ENCODE measurements at regions not wholly inside any gene's neighbourhood (a gene's known extent, or its start where the extent isn't known, plus 50 kb on each side); places are given as distances from the start of the nearest gene placed in this dataset.

DNA sequence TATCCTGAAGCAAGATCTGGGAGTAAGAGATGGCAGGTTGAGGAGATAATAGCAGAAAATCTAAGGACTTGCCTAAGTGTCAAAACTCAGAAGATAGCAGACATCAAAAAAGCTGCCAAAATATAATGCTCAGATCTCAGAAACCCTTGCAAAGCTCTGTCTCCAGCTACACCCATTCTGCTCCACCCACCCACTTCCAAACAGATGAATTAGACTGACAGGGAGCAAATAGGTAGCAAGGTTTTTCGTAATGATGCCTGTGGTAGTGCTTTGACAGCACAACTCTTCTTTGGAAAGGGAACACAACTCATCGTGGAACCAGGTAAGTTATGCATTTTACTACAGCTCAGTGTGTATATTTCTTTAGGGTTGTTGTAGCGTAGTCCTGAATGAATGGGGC is 132.6 kb downstream of the DAD1 start:
- TF ChIP-seq NFIC (IDR thresholded peaks at IDR 0.05) (no peak), YY1 (IDR thresholded peaks at IDR 0.05; ENCODE audit: low read depth) (no peak), EGR1 (IDR thresholded peaks at IDR 0.05) (no peak), FOXM1 (IDR thresholded peaks at IDR 0.05; ENCODE audit: borderline replicate concordance, low read depth) (no peak), ZBTB7A (IDR thresholded peaks at IDR 0.05; ENCODE audit: low read depth) (no peak), CREB1 (IDR thresholded peaks at IDR 0.05; ENCODE audit: low read depth) (no peak), EP300 (IDR thresholded peaks at IDR 0.05; ENCODE audit: borderline replicate concordance) (no peak), TAF1 (IDR thresholded peaks at IDR 0.05; ENCODE audit: low read depth) (no peak), TEAD4 (IDR thresholded peaks at IDR 0.05) (no peak)
- TF ChIP-seq, protein P1, sequence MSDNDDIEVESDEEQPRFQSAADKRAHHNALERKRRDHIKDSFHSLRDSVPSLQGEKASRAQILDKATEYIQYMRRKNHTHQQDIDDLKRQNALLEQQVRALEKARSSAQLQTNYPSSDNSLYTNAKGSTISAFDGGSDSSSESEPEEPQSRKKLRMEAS (IDR thresholded peaks at IDR 0.05) = no peak
